A549 (cell line): ENCODE measurements at regions not wholly inside any gene's neighbourhood (a gene's known extent, or its start where the extent isn't known, plus 50 kb on each side); places are given as distances from the start of the nearest gene placed in this dataset.
A peak's percentile ranks its signal among the peaks of the same experiment; 100 is the strongest.

Experiments used
- ATAC-seq, 2 experiments: fragments of 200-7000 bp in 1 of 2; fragments of >200 bp in 1 of 2; cut with Nextera tagmentation in 1 of 2; cut with Tn5 transposase in 1 of 2; 3 replicates each; pipeline versions ENCODE4 v1.8.0 to v1.9.1; 2018 to 2020; ENCODE audit warnings: mild to moderate bottlenecking in 1 of 2, moderate library complexity in 1 of 2
- CTCF ChIA-PET: fragments of 300-600 bp; sonication (Branson Sonifier 250); formaldehyde crosslinking; extraction: SDS; loops from one replicate; lab custom pipeline; 2021; ENCODE audit warnings: antibody characterized with exemption, inconsistent platforms; lab: Yijun Ruan, JAX
- POLR2A ChIA-PET: fragments of 350-600 bp; formaldehyde crosslinking; extraction: SDS; loops from one replicate; lab custom pipeline; 2021; ENCODE audit warnings: antibody characterized with exemption, inconsistent platforms; lab: Yijun Ruan, JAX
- DNase-seq, 2 experiments: peaks; one replicate each; pipeline versions ENCODE4 v3.0.0 to v3.0.0-alpha.2; 2011 to 2016; ENCODE audit warnings: low read depth in 1 of 2, low spot score in 1 of 2
- FAIRE-seq: peaks from 2 replicates; lab custom pipeline; 2011; peaks lifted over from hg19 to GRCh38; lab: Jason Lieb, UNC
- H3K27ac ChIP-seq, 2 experiments: fragments of >200 bp; sonication (Bioruptor Twin); formaldehyde crosslinking; 3 replicates each; pipeline ENCODE4 v1.5.1; 2016 to 2017
- H3K4me1 ChIP-seq: fragments of >200 bp; sonication (Bioruptor Twin); formaldehyde crosslinking; 3 replicates; pipeline ENCODE4 v1.6.1; 2016
- H3K4me2 ChIP-seq: fragments of >200 bp; sonication (Bioruptor Twin); formaldehyde crosslinking; 3 replicates; pipeline ENCODE4 v1.6.1; 2016
- H3K4me3 ChIP-seq: fragments of >200 bp; sonication (Bioruptor Twin); formaldehyde crosslinking; 3 replicates; pipeline ENCODE4 v1.5.1; 2016
- H3K9me3 ChIP-seq: fragments of >200 bp; sonication (Bioruptor Twin); formaldehyde crosslinking; 3 replicates; pipeline ENCODE4 v1.6.1; 2016
- BHLHE40 ChIP-seq: IDR thresholded peaks from 2 replicates; pipeline ENCODE4 v1.6.1; 2012; ENCODE audit warnings: low read depth, low read length, inconsistent platforms
- CBX8 ChIP-seq: fragments of 200-600 bp; sonication (generic); IDR thresholded peaks from 2 replicates; pipeline ENCODE4 v1.6.1; 2016
- CHD2 ChIP-seq: fragments of 150-350 bp; IDR thresholded peaks from 2 replicates; pipeline ENCODE4 v1.6.1; 2014; ENCODE audit warnings: low read length; ENCODE audit not compliant: partially characterized antibody
- EP300 ChIP-seq, 2 experiments: fragments of >200 bp; sonication (Bioruptor Twin); formaldehyde crosslinking; IDR thresholded peaks; 2 replicates in 1 of 2; 3 replicates in 1 of 2; pipeline ENCODE4 v1.6.1; 2016 to 2017
- FOXS1 ChIP-seq: fragments of 250-450 bp; sonication (Bioruptor Pico); IDR thresholded peaks from 2 replicates; pipeline ENCODE4 v1.5.0; 2020; ENCODE audit warnings: mild to moderate bottlenecking, moderate library complexity
- HMGXB4 ChIP-seq: fragments of 250-450 bp; sonication (Bioruptor Pico); IDR thresholded peaks from 2 replicates; pipeline ENCODE4 v1.5.0; 2021; ENCODE audit warnings: mild to moderate bottlenecking, moderate library complexity, borderline replicate concordance
- HOXA7 ChIP-seq: fragments of 250-450 bp; sonication (Bioruptor Pico); IDR thresholded peaks from 2 replicates; pipeline ENCODE4 v1.5.0; 2020; ENCODE audit warnings: mild to moderate bottlenecking, moderate library complexity
- MAZ ChIP-seq: fragments of 150-350 bp; IDR thresholded peaks from 2 replicates; pipeline ENCODE4 v1.6.1; 2014; ENCODE audit warnings: antibody characterized with exemption, low read depth, low read length, borderline replicate concordance
- MYC ChIP-seq: IDR thresholded peaks from 2 replicates; pipeline ENCODE4 v1.6.1; 2012; ENCODE audit warnings: mild to moderate bottlenecking, inconsistent platforms, low read length, improper control_type of control experiment, borderline replicate concordance
- NR3C1 ChIP-seq: fragments of >200 bp; sonication (Bioruptor Twin); formaldehyde crosslinking; IDR thresholded peaks from 3 replicates; pipeline ENCODE4 v1.6.1; 2017
- PHF8 ChIP-seq: fragments of 200-600 bp; sonication (generic); IDR thresholded peaks from 2 replicates; pipeline ENCODE4 v1.6.1; 2016; ENCODE audit warnings: low read depth, mild to moderate bottlenecking, antibody characterized with exemption, moderate library complexity, borderline replicate concordance
- POLR2A ChIP-seq: IDR thresholded peaks from 2 replicates; pipeline ENCODE4 v1.6.1; 2012; ENCODE audit warnings: mild to moderate bottlenecking, low read length
- RAD21 ChIP-seq, 2 experiments: fragments of >200 bp in 1 of 2; sonication (Bioruptor Twin) in 1 of 2; formaldehyde crosslinking in 1 of 2; IDR thresholded peaks in 1 of 2; conservative IDR thresholded peaks in 1 of 2; 2 replicates in 1 of 2; 3 replicates in 1 of 2; pipeline ENCODE4 v1.6.1; 2012 to 2018; ENCODE audit warnings: inconsistent platforms in 1 of 2
- REST ChIP-seq: fragments of 200-600 bp; sonication (generic); IDR thresholded peaks from 2 replicates; pipeline ENCODE4 v1.6.1; 2016; ENCODE audit warnings: antibody characterized with exemption, mild to moderate bottlenecking, moderate library complexity
- RFX5 ChIP-seq: fragments of 450-650 bp; IDR thresholded peaks from 2 replicates; pipeline ENCODE4 v1.7.1; 2014; ENCODE audit warnings: antibody characterized with exemption, mild to moderate bottlenecking, moderate library complexity
- SREBF2 ChIP-seq: fragments of 450-650 bp; IDR thresholded peaks from 2 replicates; pipeline ENCODE4 v1.6.1; 2014; ENCODE audit warnings: mild to moderate bottlenecking, moderate library complexity
- WGBS: methylation state at CpG from one replicate; pipeline ENCODE4 v1.1.6; 2017; ENCODE audit errors: missing lambda C conversion rate; 5-methylcytosine and 5-hydroxymethylcytosine counted together
- TF ChIP-seq, protein P1 (sequence below): fragments of 250-450 bp; sonication (Bioruptor Pico); IDR thresholded peaks from 2 replicates; pipeline ENCODE4 v1.5.0; 2020; ENCODE audit warnings: low read depth, mild to moderate bottlenecking, moderate library complexity
- TF ChIP-seq, protein P2 (sequence below): fragments of 450-650 bp; IDR thresholded peaks from 2 replicates; pipeline ENCODE4 v1.6.1; 2014; ENCODE audit warnings: antibody characterized with exemption
- TF ChIP-seq, protein P3 (sequence below): IDR thresholded peaks from 2 replicates; pipeline ENCODE4 v1.6.1; 2012

DNA sequence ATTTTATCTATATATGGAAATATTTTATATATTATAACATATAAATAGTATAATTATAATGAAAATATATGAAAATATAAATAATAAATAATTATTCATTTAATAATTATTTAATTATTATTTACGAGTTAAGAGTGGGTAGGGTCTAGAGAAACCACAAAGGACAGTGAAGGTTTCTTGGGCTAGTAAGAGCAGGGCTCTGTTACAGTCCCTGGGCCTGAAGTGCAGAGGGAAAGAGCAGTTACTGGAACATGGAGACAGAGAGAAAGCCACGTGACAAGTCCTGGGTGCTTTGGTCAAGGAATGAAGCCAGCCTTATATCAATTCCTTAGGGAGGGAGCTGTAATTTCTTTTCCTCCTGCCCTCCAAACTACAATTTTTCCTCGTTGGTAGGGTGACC is 117.2 kb upstream of the OLIG2 start:
- ChIA-PET CTCF (no interaction called here), POLR2A (no interaction called here)
- ATAC-seq (no peak), FAIRE-seq (no peak), DNase-seq (no peak)
- Histone ChIP-seq H3K4me2 (no peak overlapping the region), H3K4me1 (no peaks in the 10 kb centered on the region), H3K9me3 (no peaks in the 10 kb centered on the region), H3K4me3 (no peak overlapping the region), H3K27ac (no peak overlapping the region)
- TF ChIP-seq, protein P1, sequence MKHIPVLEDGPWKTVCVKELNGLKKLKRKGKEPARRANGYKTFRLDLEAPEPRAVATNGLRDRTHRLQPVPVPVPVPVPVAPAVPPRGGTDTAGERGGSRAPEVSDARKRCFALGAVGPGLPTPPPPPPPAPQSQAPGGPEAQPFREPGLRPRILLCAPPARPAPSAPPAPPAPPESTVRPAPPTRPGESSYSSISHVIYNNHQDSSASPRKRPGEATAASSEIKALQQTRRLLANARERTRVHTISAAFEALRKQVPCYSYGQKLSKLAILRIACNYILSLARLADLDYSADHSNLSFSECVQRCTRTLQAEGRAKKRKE (CRISPR knock-in tag): no peak
- TF ChIP-seq, protein P2, sequence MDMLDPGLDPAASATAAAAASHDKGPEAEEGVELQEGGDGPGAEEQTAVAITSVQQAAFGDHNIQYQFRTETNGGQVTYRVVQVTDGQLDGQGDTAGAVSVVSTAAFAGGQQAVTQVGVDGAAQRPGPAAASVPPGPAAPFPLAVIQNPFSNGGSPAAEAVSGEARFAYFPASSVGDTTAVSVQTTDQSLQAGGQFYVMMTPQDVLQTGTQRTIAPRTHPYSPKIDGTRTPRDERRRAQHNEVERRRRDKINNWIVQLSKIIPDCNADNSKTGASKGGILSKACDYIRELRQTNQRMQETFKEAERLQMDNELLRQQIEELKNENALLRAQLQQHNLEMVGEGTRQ: 0 out of 2 replicates have a peak, but pooled peaks have one; percentile 11
- WGBS: 3% methylated on average over 3 of the region's 3 CpGs

- CTCF ChIA-PET: no interaction called here
- no peak for ATAC-seq
These were observed 116.3 kb upstream of the OLIG2 start for GRCh38 chr21:32909393-32909792.

GRCh38 chr21:32914424-32915039 is 111.2 kb upstream of the OLIG2 start:
- WGBS: 3% methylated on average over 3 of the region's 3 CpGs
- FAIRE-seq (no peak), DNase-seq (no peak), ATAC-seq (no peak)
- no peak overlapping the region for H3K27ac ChIP-seq
- ChIA-PET CTCF (no interaction called here), POLR2A (no interaction called here)
- no peaks in the 10 kb centered on the region for H3K4me1 ChIP-seq
- TF ChIP-seq POLR2A: no peak
- TF ChIP-seq MAZ: no peak
- TF ChIP-seq FOXS1: no peak
- TF ChIP-seq NR3C1: no peak
- no peak for TF ChIP-seq CHD2
- no peak for TF ChIP-seq REST
- TF ChIP-seq RFX5: no peak
- TF ChIP-seq, protein P3, sequence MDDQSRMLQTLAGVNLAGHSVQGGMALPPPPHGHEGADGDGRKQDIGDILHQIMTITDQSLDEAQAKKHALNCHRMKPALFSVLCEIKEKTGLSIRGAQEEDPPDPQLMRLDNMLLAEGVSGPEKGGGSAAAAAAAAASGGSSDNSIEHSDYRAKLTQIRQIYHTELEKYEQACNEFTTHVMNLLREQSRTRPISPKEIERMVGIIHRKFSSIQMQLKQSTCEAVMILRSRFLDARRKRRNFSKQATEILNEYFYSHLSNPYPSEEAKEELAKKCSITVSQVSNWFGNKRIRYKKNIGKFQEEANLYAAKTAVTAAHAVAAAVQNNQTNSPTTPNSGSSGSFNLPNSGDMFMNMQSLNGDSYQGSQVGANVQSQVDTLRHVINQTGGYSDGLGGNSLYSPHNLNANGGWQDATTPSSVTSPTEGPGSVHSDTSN: no peak
- TF ChIP-seq HOXA7: no peak
- no peak for TF ChIP-seq EP300 (IDR thresholded peaks at IDR 0.05)
- no peak for TF ChIP-seq HMGXB4 (CRISPR knock-in tag)
- no peaks in the 10 kb centered on the region for H3K9me3 ChIP-seq
- H3K4me2 ChIP-seq: no peak overlapping the region
- no peak overlapping the region for H3K4me3 ChIP-seq

More at GRCh38 chr21:32909393-32909792, 116.3 kb upstream of the OLIG2 start:
- no peaks in the 10 kb centered on the region for H3K4me1 ChIP-seq
- WGBS: 31% methylated on average over 5 of the region's 5 CpGs
- no peaks in the 10 kb centered on the region for H3K9me3 ChIP-seq
- no peak overlapping the region for H3K27ac ChIP-seq
- TF ChIP-seq SREBF2: no peak
- TF ChIP-seq MYC: no peak
- no peak for TF ChIP-seq PHF8
- no peak for TF ChIP-seq RAD21 (conservative IDR thresholded peaks at IDR 0.05 in 1 of 2, IDR thresholded peaks at IDR 0.05 in 1 of 2)
- TF ChIP-seq CBX8: no peak
- TF ChIP-seq BHLHE40: no peak
- TF ChIP-seq HMGXB4 (CRISPR knock-in tag): no peak
- H3K4me2 ChIP-seq: no peak overlapping the region
- FAIRE-seq (no peak), DNase-seq (no peak)
- POLR2A ChIA-PET: no interaction called here
- H3K4me3 ChIP-seq: no peak overlapping the region
